ENCODE measurements at regions not wholly inside any gene's neighbourhood (a gene's known extent, or its start where the extent isn't known, plus 50 kb on each side); places are given as distances from the start of the nearest gene placed in this dataset.

- no peaks in the 10 kb centered on the region for H3K36me3 ChIP-seq
- TF ChIP-seq POLR2A (IDR thresholded peaks at IDR 0.05) (no peak), EP300 (IDR thresholded peaks at IDR 0.05) (no peak), POLR2AphosphoS5 (IDR thresholded peaks at IDR 0.05) (no peak), CTCF (IDR thresholded peaks at IDR 0.05) (no peak)
- no peak for DNase-seq
- no peak overlapping the region for H3K4me3 ChIP-seq
- WGBS, 5 donors: 66 to 100% (median 70%) methylated on average over 1 to 3 of the region's 3 CpGs
- H3K27ac ChIP-seq: no peak overlapping the region
- H3K9me3 ChIP-seq: peaks cover 0 to 26% (median 16%) of the 10 kb centered on the region in 4 donors
- intact Hi-C loops (cut with DNase I; ENCODE audit: low total_unique reads): no loop called here
- H3K27me3 ChIP-seq: peaks cover 0 to 27% (median 3%) of the 10 kb centered on the region in 3 donors
- H3K4me1 ChIP-seq: peaks cover 0 to 19% (median 8%) of the 10 kb centered on the region in 4 donors
Observed at GRCh38 chr16:86025706-86026105, 126.7 kb downstream of the IRF8 start.

GRCh38 chr16:86026171-86026910, 127.4 kb downstream of the IRF8 start:
- no peak overlapping the region for H3K27ac ChIP-seq
- peaks cover 0 to 26% (median 16%) of the 10 kb centered on the region in 4 donors for H3K9me3 ChIP-seq
- no peaks in the 10 kb centered on the region for H3K36me3 ChIP-seq
- intact Hi-C loops (cut with DNase I; ENCODE audit: low total_unique reads): no loop called here
- TF ChIP-seq CTCF (IDR thresholded peaks at IDR 0.05) (no peak), POLR2AphosphoS5 (IDR thresholded peaks at IDR 0.05) (no peak), POLR2A (IDR thresholded peaks at IDR 0.05) (no peak), EP300 (IDR thresholded peaks at IDR 0.05) (no peak)
- peaks cover 0 to 27% (median 0%) of the 10 kb centered on the region in 3 donors for H3K27me3 ChIP-seq
- H3K4me1 ChIP-seq: peaks cover 0 to 19% (median 8%) of the 10 kb centered on the region in 4 donors
- H3K4me3 ChIP-seq: no peak overlapping the region
- WGBS, 5 donors: 74 to 89% (median 82%) methylated on average over 14 to 15 of the region's 15 CpGs
- DNase-seq: no peak

GRCh38 chr16:86026916-86027315, 128.0 kb downstream of the IRF8 start:
- Histone ChIP-seq H3K27ac (no peak overlapping the region), H3K4me1 (peaks cover 0 to 19% (median 8%) of the 10 kb centered on the region in 4 donors), H3K27me3 (peaks cover 0 to 27% (median 0%) of the 10 kb centered on the region in 3 donors), H3K36me3 (no peaks in the 10 kb centered on the region), H3K4me3 (no peak overlapping the region), H3K9me3 (peaks cover 0 to 26% (median 16%) of the 10 kb centered on the region in 4 donors)
- TF ChIP-seq EP300 (IDR thresholded peaks at IDR 0.05): no peak
- no peak for TF ChIP-seq CTCF (IDR thresholded peaks at IDR 0.05)
- intact Hi-C loops (cut with DNase I; ENCODE audit: low total_unique reads): no loop called here
- WGBS, 5 donors: 67 to 89% (median 75%) methylated on average over 5 to 7 of the region's 7 CpGs
- DNase-seq: no peak

GRCh38 chr16:86027373-86028126, 128.6 kb downstream of the IRF8 start:
- WGBS, 5 donors: 35 to 72% (median 45%) methylated on average over 11 of the region's 11 CpGs
- no peak overlapping the region for H3K4me3 ChIP-seq
- H3K27ac ChIP-seq: no peak overlapping the region
- peaks cover 0 to 26% (median 16%) of the 10 kb centered on the region in 4 donors for H3K9me3 ChIP-seq
- H3K4me1 ChIP-seq: peaks cover 0 to 19% (median 8%) of the 10 kb centered on the region in 4 donors
- H3K27me3 ChIP-seq: peaks cover 0 to 23% (median 0%) of the 10 kb centered on the region in 3 donors
- peak in 1 of 2 donors; percentile 54 for DNase-seq
- no peaks in the 10 kb centered on the region for H3K36me3 ChIP-seq
- TF ChIP-seq EP300 (IDR thresholded peaks at IDR 0.05): no peak
- intact Hi-C loops (cut with DNase I; ENCODE audit: low total_unique reads): no loop called here
